SHP77 (cell line): ENCODE measurements at regions not wholly inside any gene's neighbourhood (a gene's known extent, or its start where the extent isn't known, plus 50 kb on each side); places are given as distances from the start of the nearest gene placed in this dataset.
A peak's percentile ranks its signal among the peaks of the same experiment; 100 is the strongest.
"Not testable (repeated sequence)": the region's sequence is repeated elsewhere in the genome, so short reads cannot be mapped to it uniquely, and the experiment has no call there.

ENCODE experiments used
- DNase-seq, 2 experiments: peaks; one replicate each; lab custom pipeline; 2025; lab: John Stamatoyannopoulos, UW

- DNase-seq = no peak
Measured at GRCh38 chr16:87032554-87032953, 284.6 kb downstream of the C16orf95 start.

- DNase-seq = no peak
Measured at GRCh38 chr16:87033021-87033471, 284.1 kb downstream of the C16orf95 start.

- DNase-seq = no peak
Measured at GRCh38 chr16:87033541-87034300, 283.5 kb downstream of the C16orf95 start.

- no peak for DNase-seq
Measured at GRCh38 chr16:87034317-87034716, 282.9 kb downstream of the C16orf95 start.

- DNase-seq = no peak
Measured at GRCh38 chr16:87035053-87035452, 282.1 kb downstream of the C16orf95 start.

GRCh38 chr16:87037012-87037411 lies 280.2 kb downstream of the C16orf95 start:
- DNase-seq = no peak

- DNase-seq = not testable (repeated sequence)
Measured at GRCh38 chr16:87038528-87038927, 278.7 kb downstream of the C16orf95 start.

- DNase-seq = no peak
Measured at GRCh38 chr16:87040169-87041117, 276.7 kb downstream of the C16orf95 start.

GRCh38 chr16:87041286-87041685 lies 275.9 kb downstream of the C16orf95 start:
- DNase-seq = no peak

GRCh38 chr16:87042551-87043230 lies 274.5 kb downstream of the C16orf95 start:
- DNase-seq = no peak

GRCh38 chr16:87043231-87044031 lies 273.8 kb downstream of the C16orf95 start:
- DNase-seq = no peak

GRCh38 chr16:87044032-87044382 lies 273.2 kb downstream of the C16orf95 start:
- no peak for DNase-seq

GRCh38 chr16:87044829-87045228 lies 272.4 kb downstream of the C16orf95 start:
- no peak for DNase-seq

- no peak for DNase-seq
Measured at GRCh38 chr16:87045466-87046216, 271.6 kb downstream of the C16orf95 start.

- DNase-seq = no peak
Measured at GRCh38 chr16:87046235-87046634, 271.0 kb downstream of the C16orf95 start.

- DNase-seq = peak in 1 of 2 experiments; percentile 16
Measured at GRCh38 chr16:87047221-87048037, 269.8 kb downstream of the C16orf95 start.

GRCh38 chr16:87048038-87048729 lies 269.0 kb downstream of the C16orf95 start:
- no peak for DNase-seq

- DNase-seq = no peak
Measured at GRCh38 chr16:87048730-87049115, 268.5 kb downstream of the C16orf95 start.

GRCh38 chr16:87049216-87049615 lies 268.0 kb downstream of the C16orf95 start:
- not testable (repeated sequence) for DNase-seq
